Peyer's patch (tissue), 4 donors: ENCODE measurements at regions not wholly inside any gene's neighbourhood (a gene's known extent, or its start where the extent isn't known, plus 50 kb on each side); places are given as distances from the start of the nearest gene placed in this dataset.

Experiments
- CTCF ChIP-seq, 6 experiments: fragments of 450-650 bp in 4 of 6; fragments of 200-600 bp in 2 of 6; sonication (generic) in 1 of 6; IDR thresholded peaks; one replicate each; pipeline ENCODE4 v1.5.1; 2017 to 2019; ENCODE audit warnings: antibody characterized with exemption in 6 of 6, mild to moderate bottlenecking in 3 of 6, moderate library complexity in 1 of 6
- POLR2A ChIP-seq, 2 donors: fragments of 450-650 bp; IDR thresholded peaks; one replicate each; pipeline ENCODE4 v1.5.1; 2017; ENCODE audit warnings: antibody characterized with exemption in 2 of 2, mild to moderate bottlenecking in 2 of 2, moderate library complexity in 2 of 2

GRCh38 chr2:175872721-175873120 is 129.3 kb downstream of the LNPK start:
- TF ChIP-seq CTCF (IDR thresholded peaks at IDR 0.05): no peak
- TF ChIP-seq POLR2A (IDR thresholded peaks at IDR 0.05): no peak
